A673 (cell line): ENCODE measurements at regions not wholly inside any gene's neighbourhood (a gene's known extent, or its start where the extent isn't known, plus 50 kb on each side); places are given as distances from the start of the nearest gene placed in this dataset.

ENCODE experiments used
- EZH2 ChIP-seq: fragments of 200-600 bp; sonication (generic); IDR thresholded peaks from 2 replicates; pipeline ENCODE4 v1.6.1; 2017; ENCODE audit warnings: borderline replicate concordance, low read depth, mild to moderate bottlenecking, mixed read lengths, antibody characterized with exemption, low read length; ENCODE audit not compliant: poor library complexity, severe bottlenecking
- TF ChIP-seq, protein P1 (sequence below): fragments of 300-800, 200-600 bp; sonication (generic); conservative IDR thresholded peaks from 2 replicates; pipeline ENCODE4 v1.5.1; 2017; ENCODE audit warnings: low read depth, mild to moderate bottlenecking, antibody characterized with exemption, low read length, moderate library complexity, mixed read lengths

GRCh38 chr5:126046846-126047571, 376.2 kb upstream of the GRAMD2B start:
- TF ChIP-seq, protein P1, sequence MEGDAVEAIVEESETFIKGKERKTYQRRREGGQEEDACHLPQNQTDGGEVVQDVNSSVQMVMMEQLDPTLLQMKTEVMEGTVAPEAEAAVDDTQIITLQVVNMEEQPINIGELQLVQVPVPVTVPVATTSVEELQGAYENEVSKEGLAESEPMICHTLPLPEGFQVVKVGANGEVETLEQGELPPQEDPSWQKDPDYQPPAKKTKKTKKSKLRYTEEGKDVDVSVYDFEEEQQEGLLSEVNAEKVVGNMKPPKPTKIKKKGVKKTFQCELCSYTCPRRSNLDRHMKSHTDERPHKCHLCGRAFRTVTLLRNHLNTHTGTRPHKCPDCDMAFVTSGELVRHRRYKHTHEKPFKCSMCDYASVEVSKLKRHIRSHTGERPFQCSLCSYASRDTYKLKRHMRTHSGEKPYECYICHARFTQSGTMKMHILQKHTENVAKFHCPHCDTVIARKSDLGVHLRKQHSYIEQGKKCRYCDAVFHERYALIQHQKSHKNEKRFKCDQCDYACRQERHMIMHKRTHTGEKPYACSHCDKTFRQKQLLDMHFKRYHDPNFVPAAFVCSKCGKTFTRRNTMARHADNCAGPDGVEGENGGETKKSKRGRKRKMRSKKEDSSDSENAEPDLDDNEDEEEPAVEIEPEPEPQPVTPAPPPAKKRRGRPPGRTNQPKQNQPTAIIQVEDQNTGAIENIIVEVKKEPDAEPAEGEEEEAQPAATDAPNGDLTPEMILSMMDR, result no peak
- no peak for TF ChIP-seq EZH2
